Adrenal gland (tissue), 9 donors: ENCODE measurements at regions not wholly inside any gene's neighbourhood (a gene's known extent, or its start where the extent isn't known, plus 50 kb on each side); places are given as distances from the start of the nearest gene placed in this dataset.

Experiments used
- DNase-seq, 7 donors: peaks; one replicate each; pipeline ENCODE4 v3.0.0-alpha.2; 2019 to 2020
- H3K27ac ChIP-seq, 5 donors: fragments of 200-600 bp; sonication (generic) in 4 of 5; 1 replicate in 3 of 5; 2 replicates in 2 of 5; pipeline versions ENCODE4 v1.5.1 to v1.8.0; 2016 to 2020; ENCODE audit warnings: mild to moderate bottlenecking in 1 of 5
- H3K27me3 ChIP-seq: fragments of 200-600 bp; 2 replicates; pipeline ENCODE4 v1.8.0; 2021
- H3K36me3 ChIP-seq, 2 donors: fragments of 200-600 bp; replicated peaks in 1 of 2; 1 replicate in 1 of 2; 2 replicates in 1 of 2; pipeline versions ENCODE4 v1.5.1 to v1.8.0; 2018 to 2022
- H3K4me1 ChIP-seq, 2 donors: fragments of 200-600 bp; replicated peaks in 1 of 2; 1 replicate in 1 of 2; 2 replicates in 1 of 2; pipeline versions ENCODE4 v1.5.1 to v1.8.0; 2018 to 2021
- H3K4me3 ChIP-seq, 4 donors: fragments of 200-600 bp; sonication (generic) in 3 of 4; one replicate each; pipeline ENCODE4 v1.5.1; 2016 to 2018
- H3K9me3 ChIP-seq, 3 donors: fragments of 200-600 bp; sonication (generic) in 1 of 3; replicated peaks in 1 of 3; 1 replicate in 2 of 3; 2 replicates in 1 of 3; pipeline versions ENCODE4 v1.5.1 to v1.8.0; 2016 to 2021
- POLR2A ChIP-seq, 2 donors: fragments of 450-650 bp; IDR thresholded peaks; one replicate each; pipeline ENCODE4 v1.6.1; 2017; ENCODE audit warnings: antibody characterized with exemption in 2 of 2, mild to moderate bottlenecking in 2 of 2, moderate library complexity in 1 of 2
- WGBS, 4 donors: extraction: QIAGEN DNeasy Blood & Tissue Kit in 2 of 4; methylation state at CpG; one replicate each; pipeline versions ENCODE4 v1.1.5 to v1.1.7; 2013 to 2017; 5-methylcytosine and 5-hydroxymethylcytosine counted together
- intact Hi-C, 2 donors: fragments of 100-400 bp; cut with DNase I; formaldehyde crosslinking; loops; one replicate each; pipeline versions ENCODE4 v1.14.1 to v1.15.0; 2022 to 2023
- TF ChIP-seq, protein P1 (sequence below), 6 experiments: fragments of 450-650 bp in 4 of 6; fragments of 200-600 bp in 2 of 6; sonication (generic) in 1 of 6; IDR thresholded peaks; 1 replicate in 5 of 6; 2 replicates in 1 of 6; pipeline versions ENCODE4 v1.5.1 to v1.8.0; 2016 to 2021; ENCODE audit warnings: antibody characterized with exemption in 6 of 6, mild to moderate bottlenecking in 2 of 6, moderate library complexity in 1 of 6
- donor health status: healthy with polysubstance abuse.
- donor health status: Bipolar disorder and iron deficiency.
- donor health status: DM: yes; HTN: yes; CAD: no.
- donor health status: DM: no; HTN: no; CAD: no.
- donor health status: DM: no; HTN: no; CAD: no.

DNA sequence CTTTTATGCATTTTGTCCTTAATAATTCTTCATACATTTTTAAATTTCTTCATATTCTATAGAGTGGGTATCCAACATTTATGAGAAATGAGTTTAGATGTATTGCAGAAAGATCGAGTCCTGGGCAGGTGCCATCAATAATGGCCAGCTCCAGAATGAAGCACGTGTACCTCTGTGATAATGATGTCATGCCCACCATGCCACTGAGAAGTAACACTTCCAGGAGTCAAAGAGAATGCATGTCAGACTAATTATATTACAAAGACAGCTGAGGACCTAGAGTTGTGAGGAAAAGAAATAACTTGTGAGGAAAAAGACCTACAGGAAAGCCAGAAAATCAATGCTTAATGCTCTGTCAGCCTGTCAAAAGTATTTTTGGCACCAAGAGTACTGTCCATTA lies 157.4 kb upstream of the P2RY1 start:
- intact Hi-C loops = no loop called here
- no peaks in the 10 kb centered on the region for H3K36me3 ChIP-seq
- H3K27me3 ChIP-seq = no peaks in the 10 kb centered on the region
- no peak for TF ChIP-seq POLR2A (IDR thresholded peaks at IDR 0.05)
- TF ChIP-seq, protein P1, sequence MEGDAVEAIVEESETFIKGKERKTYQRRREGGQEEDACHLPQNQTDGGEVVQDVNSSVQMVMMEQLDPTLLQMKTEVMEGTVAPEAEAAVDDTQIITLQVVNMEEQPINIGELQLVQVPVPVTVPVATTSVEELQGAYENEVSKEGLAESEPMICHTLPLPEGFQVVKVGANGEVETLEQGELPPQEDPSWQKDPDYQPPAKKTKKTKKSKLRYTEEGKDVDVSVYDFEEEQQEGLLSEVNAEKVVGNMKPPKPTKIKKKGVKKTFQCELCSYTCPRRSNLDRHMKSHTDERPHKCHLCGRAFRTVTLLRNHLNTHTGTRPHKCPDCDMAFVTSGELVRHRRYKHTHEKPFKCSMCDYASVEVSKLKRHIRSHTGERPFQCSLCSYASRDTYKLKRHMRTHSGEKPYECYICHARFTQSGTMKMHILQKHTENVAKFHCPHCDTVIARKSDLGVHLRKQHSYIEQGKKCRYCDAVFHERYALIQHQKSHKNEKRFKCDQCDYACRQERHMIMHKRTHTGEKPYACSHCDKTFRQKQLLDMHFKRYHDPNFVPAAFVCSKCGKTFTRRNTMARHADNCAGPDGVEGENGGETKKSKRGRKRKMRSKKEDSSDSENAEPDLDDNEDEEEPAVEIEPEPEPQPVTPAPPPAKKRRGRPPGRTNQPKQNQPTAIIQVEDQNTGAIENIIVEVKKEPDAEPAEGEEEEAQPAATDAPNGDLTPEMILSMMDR (IDR thresholded peaks at IDR 0.05) = no peak
- no peak overlapping the region for H3K27ac ChIP-seq
- no peak for DNase-seq
- no peak overlapping the region for H3K4me3 ChIP-seq
- H3K9me3 ChIP-seq = no peaks in the 10 kb centered on the region
- 65 to 69% (median 67%) methylated on average over 2 of the region's 2 CpGs for WGBS, 4 donors
- no peaks in the 10 kb centered on the region for H3K4me1 ChIP-seq

DNA sequence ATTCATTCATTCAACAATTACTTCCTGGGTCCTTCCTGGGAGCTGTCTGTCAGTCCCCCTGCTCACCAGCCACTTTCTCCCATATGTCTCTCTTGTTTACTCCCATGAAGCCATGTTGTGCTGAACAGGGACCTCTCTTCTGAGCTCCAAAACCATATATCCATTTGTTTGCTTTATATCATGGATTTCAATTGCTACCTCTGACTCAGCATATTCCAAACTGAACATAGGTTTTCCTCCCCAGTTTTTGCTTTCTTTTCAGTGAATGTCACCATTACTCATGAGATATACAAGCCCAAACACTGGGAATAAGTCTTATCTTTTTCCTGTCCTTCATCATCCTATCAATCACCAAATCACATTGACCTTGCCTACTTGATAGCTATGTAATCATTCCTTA lies 152.5 kb upstream of the P2RY1 start:
- intact Hi-C loops = no loop called here
- no peak for DNase-seq
- Histone ChIP-seq H3K27ac (no peak overlapping the region), H3K9me3 (no peaks in the 10 kb centered on the region), H3K36me3 (no peaks in the 10 kb centered on the region), H3K4me1 (no peaks in the 10 kb centered on the region), H3K4me3 (no peak overlapping the region), H3K27me3 (no peaks in the 10 kb centered on the region)
- TF ChIP-seq POLR2A (IDR thresholded peaks at IDR 0.05) = no peak
- TF ChIP-seq, protein P1 (IDR thresholded peaks at IDR 0.05) = no peak

DNA sequence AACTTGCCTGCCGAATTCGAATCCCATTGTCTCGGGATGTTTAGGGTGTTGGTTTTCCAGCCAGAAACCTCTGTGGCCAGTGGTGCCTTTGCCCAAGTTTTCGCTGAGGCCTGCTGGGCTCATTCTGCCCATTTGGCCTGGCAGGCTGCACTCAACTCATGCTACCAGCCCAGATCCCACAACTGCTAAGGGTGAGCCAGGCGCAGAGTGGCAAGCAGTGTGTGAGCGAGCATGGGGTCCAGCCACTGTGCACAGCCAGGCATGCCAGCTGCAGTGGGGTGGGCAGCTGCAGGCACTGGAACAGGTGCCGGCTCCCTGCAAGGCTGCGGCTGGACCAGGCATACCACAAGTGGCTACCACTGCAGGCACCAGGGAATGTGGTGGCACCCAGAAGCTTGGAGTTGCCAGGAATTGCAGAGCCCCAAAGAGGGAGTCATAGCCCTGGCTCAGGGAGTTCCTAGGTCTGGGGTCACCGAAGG lies 151.4 kb upstream of the P2RY1 start:
- Histone ChIP-seq H3K4me1 (no peaks in the 10 kb centered on the region), H3K4me3 (no peak overlapping the region), H3K27ac (no peak overlapping the region), H3K27me3 (no peaks in the 10 kb centered on the region), H3K9me3 (no peaks in the 10 kb centered on the region), H3K36me3 (no peaks in the 10 kb centered on the region)
- DNase-seq = no peak
- TF ChIP-seq, protein P1 (IDR thresholded peaks at IDR 0.05) = no peak
- no peak for TF ChIP-seq POLR2A (IDR thresholded peaks at IDR 0.05)
- WGBS, 4 donors = 85 to 97% (median 94%) methylated on average over 5 to 9 of the region's 9 CpGs
- intact Hi-C loops = no loop called here

DNA sequence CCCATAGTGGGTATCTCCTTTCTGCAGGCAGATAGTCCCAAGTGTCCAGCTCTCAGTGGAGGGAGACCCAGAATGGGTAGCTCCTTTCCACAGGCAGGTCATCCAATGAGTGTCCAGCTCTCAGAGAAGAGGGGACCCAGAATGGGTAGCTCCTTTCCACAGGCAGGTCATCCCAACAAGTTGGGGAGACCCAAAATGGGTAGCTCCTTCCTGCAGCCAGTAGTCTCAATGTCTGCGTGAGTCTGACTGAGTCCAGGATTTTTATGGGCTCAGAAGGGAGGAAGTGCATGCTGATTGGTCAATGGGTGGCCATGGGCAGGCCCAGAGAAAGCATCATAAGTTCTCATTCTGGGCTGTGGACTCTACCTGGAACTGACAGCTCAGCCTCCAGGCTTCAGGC lies 150.7 kb upstream of the P2RY1 start:
- intact Hi-C loops = no loop called here

More for the DNA sequence above, 150.7 kb upstream of the P2RY1 start:
- 67 to 100% (median 87%) methylated on average over 1 of the region's 1 CpG for WGBS, 4 donors
- Histone ChIP-seq H3K27me3 (no peaks in the 10 kb centered on the region), H3K9me3 (no peaks in the 10 kb centered on the region), H3K27ac (no peak overlapping the region), H3K36me3 (no peaks in the 10 kb centered on the region), H3K4me1 (no peaks in the 10 kb centered on the region), H3K4me3 (no peak overlapping the region)
- no peak for TF ChIP-seq POLR2A (IDR thresholded peaks at IDR 0.05)
- TF ChIP-seq, protein P1 (IDR thresholded peaks at IDR 0.05) = no peak
- DNase-seq = no peak
